SKM-1 treated with dmso at 0.1 percent for 144 hours (cell line): ENCODE measurements at regions not wholly inside any gene's neighbourhood (a gene's known extent, or its start where the extent isn't known, plus 50 kb on each side); places are given as distances from the start of the nearest gene placed in this dataset.

ENCODE experiments used
- DNase-seq: peaks from one replicate; lab custom pipeline; 2025; ENCODE audit not compliant: unreplicated experiment; lab: John Stamatoyannopoulos, UW

- DNase-seq, result no peak
Measured at GRCh38 chr12:125643055-125643454, 577.8 kb downstream of the AACS start.

- no peak for DNase-seq
Measured at GRCh38 chr12:125645724-125646123, 580.5 kb downstream of the AACS start.

GRCh38 chr12:125650587-125650986 is 585.4 kb downstream of the AACS start:
- no peak for DNase-seq

GRCh38 chr12:125651625-125652024 is 586.4 kb downstream of the AACS start:
- DNase-seq, result no peak

DNA sequence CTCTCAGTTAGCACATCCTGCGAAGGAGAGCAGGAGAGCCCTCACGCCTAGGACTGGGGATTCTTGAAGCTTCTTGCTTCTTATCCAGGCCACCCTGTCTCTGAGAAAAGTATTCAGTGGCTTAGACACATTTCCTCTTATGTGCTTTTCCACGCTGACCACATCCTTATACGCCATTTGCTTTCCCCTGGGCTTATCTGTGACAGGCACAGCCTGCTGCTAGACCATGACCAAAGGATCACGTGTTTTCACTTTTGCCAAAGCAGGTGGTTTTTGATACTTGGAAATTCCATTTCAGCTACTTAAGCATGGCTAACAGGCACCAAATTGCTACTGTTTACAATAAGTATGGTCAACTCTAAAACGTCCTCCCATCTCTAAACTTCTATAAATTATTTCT is 587.4 kb downstream of the AACS start:
- DNase-seq, result no peak

DNA sequence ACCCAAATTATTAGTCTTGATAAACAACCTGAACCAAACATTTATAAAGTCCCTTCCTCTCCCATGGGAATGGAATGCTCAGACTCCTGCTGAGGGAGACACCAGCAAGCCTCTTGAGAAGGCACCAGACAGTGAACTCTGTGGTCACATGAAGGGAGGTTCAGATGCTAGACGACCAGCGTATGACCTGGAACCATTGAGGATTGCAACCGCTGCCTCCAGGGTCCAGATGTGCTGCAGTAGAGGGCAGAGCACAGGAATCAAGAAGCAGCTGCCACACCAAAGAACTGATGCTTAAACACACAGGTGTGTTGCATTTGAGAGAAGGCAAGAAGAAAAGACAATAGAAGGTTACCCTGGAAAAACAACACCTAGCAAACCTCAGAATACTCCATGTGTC is 592.4 kb downstream of the AACS start:
- no peak for DNase-seq

- DNase-seq, result no peak
Measured at GRCh38 chr12:125674554-125675338, 609.5 kb downstream of the AACS start.

- no peak for DNase-seq
Measured at GRCh38 chr12:125676366-125676765, 611.1 kb downstream of the AACS start.

DNA sequence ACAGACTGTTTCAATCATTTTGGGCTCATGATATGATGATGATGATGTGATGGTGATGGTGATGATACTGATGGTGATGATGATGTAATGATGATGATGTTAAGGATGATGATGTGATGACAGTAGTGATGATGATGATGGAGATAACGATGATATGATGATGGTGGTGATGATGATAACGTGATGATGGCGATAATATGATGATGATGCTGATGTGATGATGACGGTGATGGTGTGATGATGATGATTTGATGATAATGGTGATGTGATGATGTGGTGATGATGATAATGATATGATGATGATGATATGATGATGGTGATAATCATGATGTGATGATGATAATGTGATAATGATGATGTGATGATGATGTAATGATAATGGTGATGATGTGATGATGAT is 612.6 kb downstream of the AACS start:
- no peak for DNase-seq

GRCh38 chr12:125678589-125678993 is 613.4 kb downstream of the AACS start:
- no peak for DNase-seq

GRCh38 chr12:125683748-125684381 is 618.6 kb downstream of the AACS start:
- DNase-seq, result no peak

- DNase-seq, result no peak
Measured at GRCh38 chr12:125684968-125685790, 619.9 kb downstream of the AACS start.

DNA sequence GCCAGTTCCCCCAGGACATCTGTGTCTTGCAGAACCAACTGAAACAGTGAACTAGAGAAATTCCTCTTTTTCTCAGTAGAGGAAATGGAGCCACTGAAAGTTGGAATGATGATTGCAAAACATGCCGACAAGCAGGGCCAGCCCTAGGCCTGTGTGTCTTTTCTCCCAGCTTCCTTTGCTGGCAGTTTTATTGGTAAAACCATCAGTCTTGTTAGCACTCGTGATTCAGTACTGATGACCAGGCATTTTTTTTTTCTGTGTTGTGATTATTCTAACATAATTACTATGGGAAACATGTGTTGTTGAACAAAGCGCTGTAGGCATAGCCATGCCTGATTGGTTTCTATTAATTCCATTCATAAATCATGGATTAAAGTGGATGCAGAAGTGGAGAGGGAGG is 620.7 kb downstream of the AACS start:
- no peak for DNase-seq

- no peak for DNase-seq
Measured at GRCh38 chr12:125687403-125687802, 622.2 kb downstream of the AACS start.

DNA sequence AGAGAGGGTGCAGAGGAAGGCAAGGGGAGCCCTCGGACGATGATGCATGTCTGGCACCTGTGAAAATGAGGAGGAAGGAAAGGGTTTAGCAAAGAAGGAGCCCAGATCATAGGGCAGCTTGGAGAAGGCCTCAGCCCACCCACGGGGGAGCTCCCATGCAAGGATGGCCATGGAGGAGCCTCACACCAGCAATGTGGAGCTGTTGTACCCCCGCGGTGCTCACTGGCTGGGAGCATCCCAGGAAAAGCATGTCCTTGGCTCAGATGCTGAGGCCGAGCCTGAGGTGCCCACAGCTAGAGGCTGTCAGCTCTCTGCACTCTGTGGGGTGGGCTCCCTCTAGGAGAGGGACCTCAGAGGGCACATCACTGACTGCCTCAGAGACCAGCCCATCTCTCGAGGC is 622.6 kb downstream of the AACS start:
- DNase-seq, result no peak

GRCh38 chr12:125688223-125688622 is 623.0 kb downstream of the AACS start:
- DNase-seq, result no peak

DNA sequence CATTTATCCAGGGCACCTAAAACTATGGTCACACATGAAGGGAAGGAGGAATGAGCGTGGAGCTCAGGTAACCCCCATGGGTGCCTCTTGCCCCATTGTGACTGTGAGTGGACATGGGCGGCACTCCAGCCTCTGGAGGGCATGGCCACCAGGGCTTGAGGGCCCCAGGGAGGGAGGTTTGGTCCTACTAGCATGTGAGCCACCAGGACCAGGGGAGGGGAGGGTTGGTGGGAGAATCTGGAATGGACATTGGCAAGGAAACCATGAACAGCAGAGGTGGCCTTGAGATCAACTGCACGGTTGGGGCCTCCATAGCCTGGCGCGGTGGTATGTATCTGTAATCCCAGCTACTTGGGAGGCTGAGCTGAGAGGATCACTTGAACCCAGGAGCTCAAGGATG is 623.6 kb downstream of the AACS start:
- DNase-seq, result no peak

DNA sequence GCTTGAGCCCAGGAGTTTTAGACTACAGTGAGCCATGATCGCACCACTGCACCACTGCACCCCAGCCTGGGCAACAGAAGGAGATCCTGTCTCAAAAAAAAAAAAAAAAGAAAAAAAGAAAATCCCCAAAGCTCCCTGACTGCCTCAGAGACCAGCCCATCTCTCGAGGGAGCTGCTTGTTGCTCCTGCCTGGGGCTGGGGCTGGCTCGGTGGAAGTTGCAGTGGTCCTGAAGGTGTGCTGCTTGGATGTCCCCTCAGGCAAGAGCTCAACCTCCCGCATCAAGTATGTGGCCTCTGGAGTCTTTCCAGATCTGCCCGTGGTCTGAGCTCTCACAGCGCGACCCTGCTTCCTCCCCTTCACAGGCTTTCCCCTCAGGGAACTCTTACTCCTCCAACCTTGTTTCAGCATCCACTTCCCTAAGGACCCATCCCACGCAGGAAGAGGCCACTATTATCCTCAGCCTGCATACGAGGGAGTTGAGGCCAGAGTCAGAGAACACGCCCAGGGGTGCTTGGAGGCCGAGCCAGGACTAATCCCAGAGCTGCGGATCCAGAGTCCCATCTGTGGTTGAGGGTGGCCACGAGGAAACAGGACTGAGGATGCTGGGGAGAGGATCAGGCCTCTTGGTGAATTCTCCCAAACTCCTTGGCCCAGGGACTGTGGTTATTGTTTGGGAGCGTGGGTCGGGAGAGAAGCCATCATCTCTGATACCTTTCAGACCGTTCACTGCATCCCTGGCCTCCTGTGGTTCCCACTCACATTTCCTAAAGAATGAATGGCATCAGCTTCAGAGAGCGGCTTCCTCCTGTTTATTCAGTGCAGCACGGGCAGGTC is 624.6 kb downstream of the AACS start:
- no peak for DNase-seq

- DNase-seq, result no peak
Measured at GRCh38 chr12:125690841-125691240, 625.6 kb downstream of the AACS start.

DNA sequence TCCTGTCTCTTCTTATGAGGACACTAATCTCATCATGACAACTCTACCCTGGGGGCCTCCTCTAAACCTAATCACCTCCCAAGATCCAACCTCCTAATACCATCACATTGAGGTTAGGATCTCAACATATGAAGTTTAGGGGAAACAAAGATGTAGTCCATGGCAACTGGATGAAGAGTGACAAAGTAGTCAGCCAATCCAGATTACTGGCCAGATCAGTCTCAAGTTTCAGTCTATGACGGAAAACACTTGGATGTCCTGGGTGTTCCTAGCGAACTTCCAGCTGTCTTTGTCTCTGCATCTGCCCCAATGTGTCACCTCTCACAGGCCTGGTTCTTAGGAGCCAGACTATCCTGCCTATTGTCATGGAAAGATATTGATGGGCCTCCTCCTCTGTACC is 630.8 kb downstream of the AACS start:
- no peak for DNase-seq

GRCh38 chr12:125704803-125705202 is 639.6 kb downstream of the AACS start:
- DNase-seq, result no peak
